Activated CD8-positive, alpha-beta T cell treated with anti-CD3 and anti-CD28 coated beads for 36 hours (primary cell): ENCODE measurements at regions not wholly inside any gene's neighbourhood (a gene's known extent, or its start where the extent isn't known, plus 50 kb on each side); places are given as distances from the start of the nearest gene placed in this dataset.
"Not testable (repeated sequence)": the region's sequence is repeated elsewhere in the genome, so short reads cannot be mapped to it uniquely, and the experiment has no call there.

ENCODE experiments used
- ATAC-seq: fragments of 200-7000 bp; cut with Tn5 transposase; one replicate; pipeline ENCODE4 v1.10.0; 2021; ENCODE audit warnings: mild to moderate bottlenecking, moderate library complexity
- CTCF ChIA-PET: fragments of 350-600 bp; sonication (Branson Sonifier 250); formaldehyde crosslinking; loops from one replicate; lab custom pipeline; 2021; ENCODE audit warnings: antibody characterized with exemption; lab: Charles Lee
- POLR2A ChIA-PET: fragments of 350-600 bp; sonication (Branson Sonifier 250); formaldehyde crosslinking; loops from one replicate; lab custom pipeline; 2021; ENCODE audit warnings: antibody characterized with exemption; lab: Charles Lee
- DNase-seq: peaks from one replicate; pipeline ENCODE4 v3.0.0-alpha.2; 2020
- H3K27ac Mint-ChIP-seq: one replicate; pipeline ENCODE4 v1.8.0; 2021; ENCODE audit warnings: mild to moderate bottlenecking, mixed read lengths
- H3K27me3 Mint-ChIP-seq: one replicate; pipeline ENCODE4 v1.8.0; 2021; ENCODE audit warnings: mixed read lengths
- H3K36me3 Mint-ChIP-seq: one replicate; pipeline ENCODE4 v1.8.0; 2021; ENCODE audit warnings: low read depth, mixed read lengths
- H3K4me1 Mint-ChIP-seq: one replicate; pipeline ENCODE4 v1.8.0; 2021; ENCODE audit warnings: low read depth, mixed read lengths
- H3K4me3 Mint-ChIP-seq: one replicate; pipeline ENCODE4 v1.8.0; 2021; ENCODE audit warnings: mild to moderate bottlenecking, moderate library complexity, mixed read lengths
- H3K9me3 Mint-ChIP-seq: one replicate; pipeline ENCODE4 v1.8.0; 2021; ENCODE audit warnings: mixed read lengths
- intact Hi-C: fragments of 100-400 bp; cut with micrococcal nuclease; formaldehyde crosslinking; loops from one replicate; pipeline ENCODE4 v1.10.0; 2022
- TF ChIP-seq, protein P1 (sequence below): fragments of 200-600 bp; IDR thresholded peaks from one replicate; pipeline ENCODE4 v1.8.0; 2022; ENCODE audit warnings: antibody characterized with exemption, mild to moderate bottlenecking

DNA sequence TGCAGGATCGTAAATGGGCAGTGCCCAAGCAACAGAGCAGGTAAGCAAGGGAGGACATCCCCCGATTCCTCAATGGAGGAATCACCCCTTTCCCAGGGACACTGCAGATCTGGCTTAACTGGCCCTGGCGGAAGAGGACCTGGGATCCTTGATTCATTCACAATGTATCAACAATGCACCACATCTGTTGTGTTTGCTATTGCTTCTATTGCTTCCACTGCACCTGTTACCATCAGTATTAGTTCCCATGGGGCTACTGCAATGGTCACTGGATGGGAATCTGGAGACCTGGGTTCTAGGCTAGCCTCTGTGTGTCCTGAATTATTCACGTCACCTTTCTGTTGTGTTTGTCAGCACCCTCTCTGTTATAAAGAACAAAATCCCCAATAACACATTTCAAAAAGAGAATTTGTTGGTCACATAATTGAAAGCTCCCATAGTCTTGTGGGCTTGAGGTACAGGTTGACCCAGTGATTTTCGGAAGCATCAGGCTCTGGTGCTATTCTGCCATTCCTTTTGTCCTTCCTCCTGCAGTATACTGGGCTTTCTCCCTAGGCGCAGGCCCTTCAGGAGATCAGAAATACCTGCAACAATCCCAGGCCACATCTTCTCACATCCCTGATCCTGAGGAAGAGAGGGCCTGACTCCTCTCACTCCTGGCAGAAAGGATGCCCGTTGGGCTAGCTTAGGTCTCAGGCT, 193.5 kb upstream of the GLI2 start:
- DNase-seq (no peak), ATAC-seq (no peak)
- Mint-ChIP-seq H3K9me3 (no peaks in the 10 kb centered on the region), H3K27me3 (peaks cover 3% of the 10 kb centered on the region), H3K4me1 (no peaks in the 10 kb centered on the region), H3K36me3 (no peaks in the 10 kb centered on the region), H3K4me3 (no peak overlapping the region), H3K27ac (no peak overlapping the region)
- CTCF ChIA-PET: interaction anchor here (1.2 kb wide), 1 partner anchor 21 kb away, joined by 3 read pairs; no protein-coding TSS in a partner anchor
- intact Hi-C loops: no loop called here
- TF ChIP-seq, protein P1, sequence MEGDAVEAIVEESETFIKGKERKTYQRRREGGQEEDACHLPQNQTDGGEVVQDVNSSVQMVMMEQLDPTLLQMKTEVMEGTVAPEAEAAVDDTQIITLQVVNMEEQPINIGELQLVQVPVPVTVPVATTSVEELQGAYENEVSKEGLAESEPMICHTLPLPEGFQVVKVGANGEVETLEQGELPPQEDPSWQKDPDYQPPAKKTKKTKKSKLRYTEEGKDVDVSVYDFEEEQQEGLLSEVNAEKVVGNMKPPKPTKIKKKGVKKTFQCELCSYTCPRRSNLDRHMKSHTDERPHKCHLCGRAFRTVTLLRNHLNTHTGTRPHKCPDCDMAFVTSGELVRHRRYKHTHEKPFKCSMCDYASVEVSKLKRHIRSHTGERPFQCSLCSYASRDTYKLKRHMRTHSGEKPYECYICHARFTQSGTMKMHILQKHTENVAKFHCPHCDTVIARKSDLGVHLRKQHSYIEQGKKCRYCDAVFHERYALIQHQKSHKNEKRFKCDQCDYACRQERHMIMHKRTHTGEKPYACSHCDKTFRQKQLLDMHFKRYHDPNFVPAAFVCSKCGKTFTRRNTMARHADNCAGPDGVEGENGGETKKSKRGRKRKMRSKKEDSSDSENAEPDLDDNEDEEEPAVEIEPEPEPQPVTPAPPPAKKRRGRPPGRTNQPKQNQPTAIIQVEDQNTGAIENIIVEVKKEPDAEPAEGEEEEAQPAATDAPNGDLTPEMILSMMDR: no peak
- POLR2A ChIA-PET: no interaction called here

DNA sequence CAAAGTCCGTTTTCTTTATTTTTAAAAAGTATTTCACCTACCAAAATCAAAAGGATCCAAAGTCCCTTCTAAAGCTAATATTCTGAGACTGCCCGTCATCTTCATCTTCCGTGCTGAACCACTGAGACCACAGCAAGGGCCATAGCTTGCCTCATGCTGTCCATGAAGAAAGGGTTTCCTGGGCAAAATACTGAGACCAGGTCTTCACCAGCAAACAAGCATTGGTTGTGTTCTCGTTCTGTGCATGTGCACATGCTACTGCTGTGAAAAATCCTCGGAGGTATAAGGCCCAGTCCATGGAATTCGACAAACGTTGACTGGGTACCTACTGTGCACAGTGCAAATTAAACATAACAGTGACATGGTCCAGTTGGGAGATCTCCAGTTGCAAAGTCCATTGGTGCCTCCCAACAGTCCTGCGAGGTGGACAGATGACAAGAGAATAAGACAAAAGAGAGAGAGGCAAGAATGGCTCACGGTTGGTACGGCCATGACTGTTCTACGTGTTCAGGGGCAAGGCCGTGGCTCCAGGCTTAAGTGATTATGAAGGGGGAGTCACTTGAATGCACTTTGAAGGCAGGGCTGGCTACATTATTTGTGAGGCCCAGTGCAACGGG, 192.6 kb upstream of the GLI2 start:
- no peaks in the 10 kb centered on the region for H3K4me1 Mint-ChIP-seq
- H3K27me3 Mint-ChIP-seq: peaks cover 3% of the 10 kb centered on the region
- H3K4me3 Mint-ChIP-seq: no peak overlapping the region
- POLR2A ChIA-PET: no interaction called here
- no peak overlapping the region for H3K27ac Mint-ChIP-seq
- H3K36me3 Mint-ChIP-seq: no peaks in the 10 kb centered on the region
- intact Hi-C loops: no loop called here
- ATAC-seq (no peak), DNase-seq (no peak)
- TF ChIP-seq, protein P1: no peak
- CTCF ChIA-PET: interaction anchor here (1.2 kb wide), 1 partner anchor 22 kb away, joined by 3 read pairs; no protein-coding TSS in a partner anchor
- H3K9me3 Mint-ChIP-seq: no peaks in the 10 kb centered on the region

DNA sequence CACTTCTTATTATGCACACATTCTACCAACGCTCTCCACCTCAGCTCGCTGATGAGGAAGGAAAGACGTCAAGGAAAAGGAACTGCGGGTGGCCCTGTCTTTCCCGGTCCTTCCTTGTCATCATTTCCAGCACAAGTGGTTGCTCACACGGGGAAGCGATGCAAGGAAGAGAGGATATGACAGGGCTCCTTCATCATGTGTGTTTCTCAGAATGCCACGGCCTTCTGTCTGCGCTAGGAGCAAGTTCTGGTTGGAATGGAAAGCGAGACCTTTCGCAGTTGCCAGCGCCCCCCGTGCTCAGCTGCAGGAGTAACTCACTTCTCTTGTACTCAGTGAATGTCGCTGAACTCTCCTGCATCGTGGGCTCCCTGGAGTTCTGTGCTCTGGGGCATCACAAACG, 191.8 kb upstream of the GLI2 start:
- no peak for DNase-seq
- ChIA-PET POLR2A (no interaction called here), CTCF (no interaction called here)
- H3K4me3 Mint-ChIP-seq: no peak overlapping the region
- intact Hi-C loops: no loop called here
- peaks cover 3% of the 10 kb centered on the region for H3K27me3 Mint-ChIP-seq
- no peaks in the 10 kb centered on the region for H3K9me3 Mint-ChIP-seq
- H3K27ac Mint-ChIP-seq: no peak overlapping the region
- H3K36me3 Mint-ChIP-seq: no peaks in the 10 kb centered on the region
- TF ChIP-seq, protein P1: no peak
- no peaks in the 10 kb centered on the region for H3K4me1 Mint-ChIP-seq
- ATAC-seq: no peak

DNA sequence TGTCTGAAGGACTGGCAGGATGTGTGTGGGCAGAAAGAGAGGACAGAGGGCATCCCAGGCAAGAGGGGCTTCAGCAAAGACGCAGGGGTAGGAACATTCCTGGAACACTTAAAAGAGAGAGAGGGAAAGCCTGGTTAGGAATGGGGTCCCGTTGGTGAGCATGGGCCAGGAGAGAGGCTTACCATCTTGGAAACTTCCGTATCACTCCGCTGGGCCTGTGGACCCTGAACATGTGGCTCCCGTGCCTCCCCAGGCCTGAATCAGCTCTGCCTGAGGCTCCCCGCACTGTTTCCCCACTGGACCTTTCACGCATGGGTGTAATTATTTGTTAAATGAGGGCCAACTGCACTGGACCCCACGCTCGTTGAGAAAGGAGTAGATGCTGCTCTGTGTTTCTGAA, 191.1 kb upstream of the GLI2 start:
- ChIA-PET CTCF (no interaction called here), POLR2A (no interaction called here)
- Mint-ChIP-seq H3K36me3 (no peaks in the 10 kb centered on the region), H3K4me1 (no peaks in the 10 kb centered on the region), H3K9me3 (no peaks in the 10 kb centered on the region), H3K27me3 (peaks cover 3% of the 10 kb centered on the region), H3K27ac (no peak overlapping the region), H3K4me3 (no peak overlapping the region)
- DNase-seq: no peak
- ATAC-seq: no peak
- intact Hi-C loops: no loop called here
- TF ChIP-seq, protein P1: no peak

DNA sequence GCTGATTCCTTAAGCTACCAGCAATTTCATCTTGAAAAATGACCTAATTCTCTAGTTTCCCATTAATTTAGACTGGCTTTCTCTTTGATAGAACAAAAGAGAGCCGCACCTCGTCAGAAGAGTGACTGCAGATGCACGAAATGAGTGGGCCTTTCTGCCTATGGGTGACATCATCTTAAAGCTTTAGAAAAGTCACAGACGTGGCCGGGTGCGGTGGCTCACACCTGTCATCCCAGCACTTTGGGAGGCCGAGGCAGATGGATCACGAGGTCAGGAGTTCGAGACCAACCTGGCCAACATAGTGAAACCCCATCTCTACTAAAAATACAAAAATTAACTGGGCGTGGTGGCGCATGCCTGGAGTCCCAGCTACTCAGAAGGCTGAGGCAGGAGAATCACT, 190.7 kb upstream of the GLI2 start:
- H3K9me3 Mint-ChIP-seq, POLR2A ChIA-PET, intact Hi-C loops, H3K4me1 Mint-ChIP-seq, CTCF ChIA-PET, ATAC-seq, H3K36me3 Mint-ChIP-seq, H3K27ac Mint-ChIP-seq, DNase-seq, H3K27me3 Mint-ChIP-seq, H3K4me3 Mint-ChIP-seq: not testable (repeated sequence)
